Activated T-cell treated with anti-CD3 and anti-CD28 coated beads for 24 hours (primary cell): ENCODE measurements at regions not wholly inside any gene's neighbourhood (a gene's known extent, or its start where the extent isn't known, plus 50 kb on each side); places are given as distances from the start of the nearest gene placed in this dataset.
"Not testable (repeated sequence)": the region's sequence is repeated elsewhere in the genome, so short reads cannot be mapped to it uniquely, and the experiment has no call there.

Source experiments
- DNase-seq: peaks from one replicate; pipeline ENCODE4 v3.0.0-alpha.2; 2020; ENCODE audit warnings: low read depth

DNA sequence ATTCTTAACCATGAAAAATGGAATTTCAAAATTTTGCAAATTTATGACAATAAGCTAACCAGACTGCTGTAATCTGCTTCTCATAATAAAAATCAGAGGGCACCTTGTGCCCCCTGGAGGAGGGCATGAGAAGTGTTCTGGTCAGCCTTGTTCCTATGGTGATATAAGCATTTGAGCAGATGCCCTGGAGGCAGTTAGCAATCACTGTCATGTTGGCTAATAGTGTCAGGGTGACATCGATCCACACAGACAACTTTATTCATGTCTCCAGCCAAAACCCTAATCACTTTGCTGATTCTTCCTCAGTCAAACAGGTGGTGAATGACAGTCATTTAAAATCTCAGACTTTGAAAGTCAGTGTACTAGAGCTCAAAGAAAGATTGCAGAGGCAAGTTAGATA lies 943.0 kb downstream of the GALC start:
- DNase-seq, result no peak

DNA sequence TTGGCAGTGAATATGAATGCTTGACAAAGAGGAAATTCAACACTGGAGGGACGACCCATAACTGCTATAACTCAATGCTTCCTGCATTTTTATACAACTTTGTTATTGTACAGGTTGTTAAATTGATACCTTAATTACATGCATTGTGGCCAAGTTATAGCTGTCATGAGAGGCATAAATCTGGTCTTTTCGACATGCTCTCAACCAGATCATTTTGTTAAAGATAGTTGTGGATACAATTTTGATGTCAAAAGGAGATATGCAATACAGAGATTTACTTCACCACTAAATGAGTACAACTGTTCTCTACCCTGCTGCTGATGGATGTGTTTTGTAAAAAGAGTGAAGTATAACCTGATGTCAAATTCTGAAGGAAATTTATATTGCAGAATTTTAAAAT lies 946.0 kb downstream of the GALC start:
- no peak for DNase-seq

DNA sequence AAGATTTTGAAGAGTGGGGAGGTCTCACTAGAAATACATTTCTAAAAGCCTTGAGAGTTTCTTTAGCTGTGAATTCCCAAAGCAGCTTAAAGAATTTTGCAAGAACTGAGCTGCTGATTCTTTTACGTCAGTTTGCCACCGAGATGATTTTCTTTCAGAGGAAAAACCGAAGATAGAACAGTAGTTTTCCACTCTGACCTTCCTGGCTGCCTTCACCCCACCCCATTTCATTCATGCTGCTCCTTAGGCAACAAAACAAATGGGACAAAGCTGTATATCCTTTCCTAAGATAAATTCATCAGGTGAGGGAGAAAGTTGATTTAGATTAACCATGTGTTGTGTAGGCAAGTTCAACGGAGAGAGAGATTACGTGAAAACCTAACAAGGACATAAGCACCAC lies 947.0 kb downstream of the GALC start:
- no peak for DNase-seq

DNA sequence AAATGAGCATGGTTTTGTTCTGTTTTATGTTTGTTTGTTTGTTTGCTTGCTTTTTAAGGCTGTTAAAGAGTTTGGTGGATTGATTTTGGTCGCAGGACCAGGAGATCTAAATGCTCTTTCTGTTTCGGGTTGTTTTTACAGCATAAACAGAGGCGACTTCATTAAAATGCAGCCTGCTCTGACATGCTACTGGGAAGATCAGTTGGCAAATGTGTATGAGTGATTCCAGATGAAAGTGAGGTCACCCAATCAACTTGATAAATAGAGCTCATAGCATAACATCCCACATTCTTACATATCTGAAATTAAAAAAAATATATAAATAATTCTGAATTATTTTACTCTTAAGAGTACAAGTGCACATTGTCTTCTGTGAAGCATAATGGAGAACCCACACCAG lies 947.7 kb downstream of the GALC start:
- DNase-seq, result no peak

DNA sequence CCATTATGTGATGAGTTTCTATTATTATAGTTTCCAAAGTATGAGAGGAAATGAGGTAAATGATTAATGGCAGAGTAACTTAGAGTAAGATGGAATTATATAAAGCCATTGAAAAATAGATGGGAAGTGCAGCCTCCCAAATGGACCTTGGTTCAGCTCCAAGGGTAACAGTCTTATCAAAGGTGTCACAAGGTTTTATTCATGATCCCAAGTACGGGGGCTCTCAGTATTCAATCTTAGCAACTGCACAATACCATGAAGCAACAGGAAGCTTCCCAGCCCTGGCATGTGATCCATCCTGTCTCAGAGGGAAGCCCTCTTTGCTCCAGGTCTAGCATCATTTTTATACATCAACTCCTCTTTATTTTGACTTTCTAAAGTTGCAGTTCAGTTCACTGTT lies 948.2 kb downstream of the GALC start:
- DNase-seq, result no peak

DNA sequence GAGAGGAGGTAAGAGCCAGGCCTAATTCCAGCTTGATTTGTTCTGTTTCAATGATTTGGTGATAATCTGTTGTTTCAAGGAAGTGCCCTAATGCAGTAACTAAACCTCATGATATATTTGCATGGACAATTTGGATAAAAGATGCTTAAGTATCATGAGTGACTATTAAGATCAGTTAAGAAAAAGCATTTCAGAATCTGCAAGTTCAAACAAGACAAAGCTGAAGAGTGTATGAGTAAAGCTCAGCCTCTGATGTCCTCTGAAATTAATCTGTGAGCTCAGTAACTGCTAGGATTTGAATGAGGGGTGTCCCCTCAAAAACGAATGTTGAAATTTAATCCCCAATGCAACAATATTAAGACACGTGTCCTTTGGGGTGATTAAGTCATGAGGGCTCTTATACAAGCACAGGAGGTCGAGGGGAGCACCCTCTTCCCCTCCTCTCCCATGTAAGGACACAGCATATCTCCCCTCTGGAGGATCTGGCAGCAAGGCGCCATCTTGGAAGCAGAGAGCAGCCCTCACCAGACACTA lies 949.2 kb downstream of the GALC start:
- no peak for DNase-seq

DNA sequence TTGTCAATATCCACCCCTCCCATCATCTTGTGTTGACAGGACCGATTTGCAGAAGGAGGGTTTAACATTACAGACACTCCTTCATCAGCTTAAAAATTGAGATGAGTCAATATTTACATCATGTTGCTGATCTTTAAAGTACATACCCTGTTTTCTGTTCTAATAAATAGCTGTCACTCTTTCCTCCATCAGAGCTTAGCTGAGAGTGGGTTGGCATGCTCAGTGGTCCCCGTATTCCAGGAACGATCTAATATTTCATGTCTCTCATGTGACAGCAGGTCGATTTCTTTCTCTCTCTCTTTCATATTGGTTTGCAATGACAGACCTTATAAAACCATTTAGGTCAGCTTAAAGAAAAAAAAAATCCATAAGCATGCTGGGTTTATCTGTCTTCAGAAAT lies 950.6 kb downstream of the GALC start:
- no peak for DNase-seq

DNA sequence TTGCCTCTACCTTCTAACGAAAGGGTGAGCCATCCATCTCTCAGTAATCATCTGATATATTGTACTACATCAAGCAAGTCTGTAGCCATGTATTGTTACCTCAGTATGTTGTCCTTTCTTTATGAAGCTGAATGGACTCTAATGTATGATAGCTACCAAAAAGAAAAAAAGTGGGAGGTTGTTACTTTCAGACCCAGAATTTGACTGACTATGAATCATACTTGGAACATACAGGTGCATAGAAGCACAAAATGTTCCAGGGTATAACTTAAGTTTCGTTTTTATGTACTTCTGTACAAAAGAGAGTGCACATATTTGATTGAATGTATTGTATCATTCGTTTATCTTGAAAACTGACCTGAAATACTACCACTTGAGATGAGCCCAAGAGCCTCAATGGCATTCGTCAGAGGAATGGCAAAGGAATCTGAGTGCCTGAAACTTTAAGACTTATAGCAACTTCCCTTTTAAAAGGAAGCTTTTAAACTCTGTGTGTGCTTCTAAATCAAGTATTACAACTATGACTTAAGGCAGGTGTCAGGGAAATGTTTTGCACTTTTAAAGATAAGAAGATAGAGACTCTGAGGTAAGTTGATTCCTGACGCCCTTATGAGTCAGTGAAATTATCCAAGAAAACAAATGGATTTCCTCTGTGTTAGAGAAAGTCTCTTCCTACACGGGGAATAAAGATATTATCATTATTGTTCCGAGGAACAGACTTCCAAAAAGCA lies 951.5 kb downstream of the GALC start:
- DNase-seq, result no peak

DNA sequence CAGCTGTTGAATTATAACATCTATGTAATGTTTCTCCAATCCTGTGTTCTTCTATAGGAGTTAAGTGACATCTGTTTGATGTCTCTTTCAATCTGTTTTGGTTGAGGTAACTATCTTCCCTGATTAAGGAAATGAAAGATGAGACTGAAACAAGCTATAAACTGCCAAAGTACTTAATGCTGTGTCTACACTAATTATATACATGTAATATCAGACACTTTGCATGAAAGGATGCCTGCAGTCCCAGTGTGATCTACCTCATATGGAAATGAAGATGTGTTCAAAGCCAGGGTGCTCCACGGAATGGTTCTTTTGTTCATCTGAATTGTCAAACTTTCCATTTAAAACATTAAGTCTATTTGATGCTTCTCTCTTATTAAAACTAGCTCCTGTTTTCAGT lies 958.3 kb downstream of the GALC start:
- no peak for DNase-seq

DNA sequence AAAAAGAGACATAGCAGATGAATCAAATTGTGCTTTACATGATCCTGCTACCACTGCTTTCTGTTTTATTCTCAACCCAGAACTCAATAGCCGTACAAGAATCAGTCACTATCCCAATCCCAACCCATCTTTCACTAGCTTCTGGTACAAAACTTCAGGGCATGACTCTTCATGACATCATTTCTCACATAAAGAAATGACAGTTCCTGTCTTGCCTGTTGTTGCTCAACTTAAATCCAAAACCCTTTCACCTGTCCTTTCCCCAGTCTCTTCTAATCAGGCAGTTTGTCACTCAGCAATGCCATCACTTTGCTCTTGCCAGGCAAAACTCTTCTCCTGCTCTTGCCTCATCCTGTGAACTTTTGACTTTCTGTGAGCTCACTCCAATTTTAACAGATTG lies 962.8 kb downstream of the GALC start:
- no peak for DNase-seq

DNA sequence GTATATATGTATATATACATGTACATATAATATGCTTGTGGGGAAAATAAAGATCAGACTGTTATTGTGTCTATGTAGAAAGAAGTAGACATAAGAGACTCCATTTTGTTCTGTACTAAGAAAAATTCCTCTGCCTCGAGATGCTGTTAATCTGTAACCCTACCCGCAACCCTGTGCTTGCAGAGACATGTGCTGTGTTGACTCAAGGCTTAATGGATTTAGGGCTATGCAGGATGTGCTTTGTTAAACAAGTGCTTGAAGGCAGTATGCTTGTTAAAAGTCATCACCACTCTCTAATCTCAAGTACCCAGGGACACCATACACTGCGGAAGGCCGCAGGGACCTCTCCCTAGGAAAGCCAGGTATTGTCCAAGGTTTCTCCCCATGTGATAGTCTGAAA lies 972.9 kb downstream of the GALC start:
- not testable (repeated sequence) for DNase-seq

DNA sequence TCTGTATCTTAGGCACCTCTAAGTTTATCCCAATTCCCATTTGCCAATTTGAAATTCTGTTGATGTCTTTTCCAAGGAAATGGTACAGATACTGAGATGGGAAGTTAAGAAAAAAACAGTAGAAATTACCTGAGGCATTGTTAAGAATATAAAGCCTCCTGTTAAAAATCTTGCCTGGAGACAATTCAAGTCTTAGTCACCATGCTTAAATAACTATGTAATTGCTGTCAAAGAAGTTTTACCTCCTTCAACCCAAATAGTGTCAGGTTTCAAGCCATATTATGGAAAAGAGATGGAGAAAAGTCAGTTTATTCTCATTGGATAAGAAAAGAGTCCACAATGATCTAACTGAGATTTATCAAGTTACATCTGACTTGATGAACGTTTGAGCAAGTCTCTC lies 974.7 kb downstream of the GALC start:
- DNase-seq, result no peak

DNA sequence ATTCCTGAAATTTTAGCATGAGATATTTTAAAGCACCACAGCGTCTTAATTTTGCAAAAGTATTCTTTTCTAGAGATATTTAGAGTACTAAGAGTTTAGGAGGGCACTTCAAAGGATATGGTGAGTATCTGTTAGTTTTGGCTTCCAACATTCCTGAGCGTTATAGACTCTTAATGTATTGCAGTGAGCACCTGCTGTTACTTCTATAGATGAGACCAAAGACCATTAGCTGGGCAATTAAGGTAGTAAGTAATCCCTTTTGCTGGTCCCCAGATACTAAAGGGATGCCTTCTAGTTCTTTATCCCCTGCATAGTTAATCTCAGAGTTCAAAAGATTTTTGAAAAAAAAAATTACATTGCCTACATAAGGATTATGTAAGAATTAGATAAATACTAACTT lies 975.6 kb downstream of the GALC start:
- DNase-seq, result no peak

DNA sequence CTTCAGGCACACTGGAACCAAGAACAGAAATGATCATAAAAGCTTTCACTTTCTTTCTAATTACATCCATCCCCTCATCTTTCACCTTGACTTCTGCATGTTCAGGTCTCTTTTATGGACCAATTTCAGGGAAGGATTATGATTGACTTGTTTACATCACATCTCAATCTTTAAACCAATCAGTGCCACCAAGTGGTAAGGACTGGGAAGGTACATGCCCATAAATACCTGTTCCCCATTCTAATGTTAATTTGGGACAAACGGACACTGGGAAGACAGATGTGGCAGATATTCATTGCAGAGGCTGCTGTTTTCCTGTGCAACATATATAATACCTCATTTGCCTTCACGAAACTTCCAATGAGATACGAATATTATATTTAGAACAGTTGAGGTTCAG lies 978.1 kb downstream of the GALC start:
- DNase-seq, result no peak

DNA sequence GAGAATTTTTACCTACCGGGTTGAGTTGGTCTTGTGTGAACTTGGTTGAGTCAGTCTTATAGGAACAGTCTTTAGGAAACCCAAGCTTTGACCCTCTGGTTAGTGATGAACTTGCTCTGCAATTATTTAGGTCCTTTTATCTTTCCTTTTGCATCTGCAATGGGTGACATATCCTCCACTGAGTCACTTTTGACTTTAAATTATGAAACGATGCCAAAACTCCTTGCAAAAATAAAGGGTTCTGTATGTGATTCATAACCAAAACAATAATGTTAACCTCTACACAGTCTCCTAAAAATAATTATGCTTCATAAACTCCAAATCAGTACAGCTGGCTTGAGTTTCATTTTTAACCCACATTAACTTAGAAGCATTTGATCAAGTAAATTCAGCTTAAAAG lies 979.4 kb downstream of the GALC start:
- no peak for DNase-seq

DNA sequence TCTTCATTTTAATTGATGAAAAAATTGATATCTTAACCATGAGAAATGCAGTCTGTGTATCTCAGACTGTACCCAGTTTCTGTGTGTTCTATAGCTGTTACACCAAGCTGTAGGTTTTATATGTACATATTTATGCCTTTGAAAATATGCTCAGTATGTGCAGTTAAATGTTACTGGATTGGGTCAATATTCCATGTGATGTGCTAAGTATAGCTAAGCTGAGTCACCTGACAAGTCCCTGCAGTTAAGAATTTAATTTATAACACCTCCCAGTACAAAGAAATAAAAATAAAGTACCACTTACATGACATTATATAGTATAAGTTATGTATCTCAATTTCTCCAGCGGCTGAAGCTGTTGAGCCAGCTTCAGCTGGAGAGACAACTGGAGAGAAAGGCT lies 984.0 kb downstream of the GALC start:
- no peak for DNase-seq

DNA sequence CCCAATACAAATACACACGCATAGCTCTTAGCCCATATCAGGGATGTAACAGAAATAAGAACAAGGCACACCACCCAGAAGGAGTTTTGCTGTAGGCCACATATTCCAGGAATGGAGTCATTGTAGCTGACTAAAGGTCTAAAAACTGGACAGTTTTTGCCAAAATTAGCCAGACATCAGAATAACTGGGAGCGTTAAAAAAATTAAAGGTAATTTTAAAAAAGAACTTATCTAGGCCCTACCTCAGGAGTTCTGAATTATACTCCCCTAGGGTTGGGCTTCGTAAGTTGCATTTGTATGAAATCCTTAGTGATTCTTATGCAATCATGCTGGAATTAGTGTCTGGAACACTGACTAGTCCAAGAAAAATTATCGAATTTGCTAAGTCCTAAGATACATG lies 987.7 kb downstream of the GALC start:
- DNase-seq, result no peak

DNA sequence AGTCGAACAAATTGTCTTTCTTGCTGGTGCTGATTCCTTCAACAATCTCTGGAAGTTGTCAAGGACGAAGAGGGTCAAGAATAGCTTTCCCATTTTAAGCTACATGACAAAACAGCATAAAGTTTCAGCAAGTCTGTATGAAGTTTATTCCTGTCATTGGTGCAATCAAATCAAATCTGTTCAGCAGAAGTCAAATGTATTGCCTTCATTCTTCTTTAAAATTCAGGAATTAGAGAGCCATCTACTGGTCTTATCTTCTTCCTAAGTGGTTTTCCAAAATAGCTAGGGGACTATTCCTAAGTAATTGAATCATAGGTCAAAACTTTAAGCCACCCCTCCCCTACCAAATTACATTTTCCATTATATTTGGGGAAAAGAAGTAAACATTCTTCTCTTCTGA lies 990.2 kb downstream of the GALC start:
- no peak for DNase-seq

DNA sequence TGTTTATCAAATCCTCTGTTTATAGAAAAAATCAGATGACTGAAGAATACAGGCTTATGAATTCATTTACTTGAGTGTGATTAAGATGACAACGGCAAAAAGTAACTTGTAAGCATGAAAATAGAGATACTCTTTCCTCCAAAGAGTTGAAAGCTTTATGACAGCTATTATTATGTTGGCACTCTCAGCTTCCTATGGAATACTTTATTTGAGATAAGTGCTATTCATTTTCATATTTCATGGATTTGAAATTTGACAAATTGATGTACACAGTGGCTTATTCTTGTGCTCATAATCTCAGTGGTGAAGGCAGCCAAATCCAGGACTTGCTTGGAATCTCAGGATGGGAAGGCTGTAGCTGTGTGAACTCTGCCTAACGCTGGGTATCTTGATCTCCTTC lies 991.6 kb downstream of the GALC start:
- DNase-seq, result no peak

DNA sequence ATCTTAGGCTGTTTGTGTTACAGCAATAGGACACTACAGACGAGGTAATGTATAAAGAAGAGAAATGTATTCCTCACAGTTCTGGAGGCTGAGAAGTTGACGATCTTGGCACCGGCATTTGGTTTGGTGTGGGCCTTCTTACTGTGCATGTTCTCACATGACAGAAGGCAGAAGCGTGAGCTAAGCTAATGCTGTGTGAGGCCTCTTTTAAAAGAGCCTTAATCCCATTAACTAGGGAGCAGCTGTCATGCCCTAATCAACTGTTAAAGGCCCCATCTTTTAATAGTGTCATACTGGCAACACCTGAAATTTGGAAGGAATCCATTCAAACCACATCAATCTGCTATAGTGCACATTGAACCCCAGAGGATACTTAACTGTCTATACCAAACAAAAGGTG lies 992.9 kb downstream of the GALC start:
- no peak for DNase-seq

DNA sequence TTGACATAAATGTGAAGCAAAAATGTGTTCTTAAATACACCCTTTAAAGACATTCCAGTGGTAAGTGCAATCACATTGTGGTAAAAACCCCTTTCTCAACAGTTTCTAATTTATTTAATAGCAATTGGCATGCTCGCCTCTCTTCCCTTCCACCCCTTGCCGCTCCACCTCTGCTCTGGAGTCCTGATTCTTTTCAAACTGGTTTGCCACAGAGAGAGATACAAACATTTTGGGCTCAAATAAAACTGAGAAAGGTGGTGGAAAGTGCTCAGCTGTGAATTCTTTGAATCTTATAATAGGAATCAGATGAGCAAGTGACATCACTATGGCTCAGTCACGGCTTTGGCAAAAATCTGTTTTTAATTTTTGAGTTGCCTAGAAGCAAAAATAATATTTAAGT lies 993.9 kb downstream of the GALC start:
- DNase-seq, result no peak

DNA sequence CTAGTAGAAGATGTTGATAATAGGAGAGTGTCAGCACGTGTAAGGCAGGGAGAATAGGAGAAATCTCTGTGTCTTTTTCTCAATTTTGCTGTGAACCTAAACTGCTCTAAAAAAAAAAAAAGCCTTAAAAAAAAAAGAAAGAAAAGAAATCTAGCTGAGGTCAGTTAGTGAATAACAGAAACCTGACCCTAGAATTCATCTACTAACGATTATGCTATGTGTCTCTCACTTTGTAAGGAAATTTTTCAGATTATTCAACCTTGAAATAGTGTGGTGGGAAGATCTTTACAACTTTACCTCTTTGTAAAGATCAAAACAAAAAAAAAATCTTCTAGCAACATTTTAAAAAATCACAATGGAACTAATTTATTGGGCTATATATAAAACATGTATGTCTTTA lies 995.7 kb downstream of the GALC start:
- DNase-seq, result no peak

DNA sequence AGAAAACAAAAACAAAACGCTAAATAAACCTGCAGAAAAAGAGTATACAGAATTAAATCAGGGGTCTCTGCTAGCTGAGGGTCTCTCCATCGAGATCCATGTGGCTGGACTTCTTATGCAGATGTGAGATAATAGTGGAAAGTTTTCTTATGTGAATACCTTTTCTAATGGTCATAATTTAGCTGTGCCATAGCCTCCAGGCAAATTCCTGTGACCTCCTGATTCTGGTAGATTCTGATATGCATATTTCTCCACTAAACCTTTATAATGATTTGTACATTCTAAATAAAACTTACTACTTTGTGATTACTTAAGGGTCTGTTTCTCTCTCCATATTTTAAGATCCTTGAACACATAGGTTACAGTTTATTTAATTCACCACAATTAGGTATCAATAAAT lies 1002.6 kb downstream of the GALC start:
- DNase-seq, result no peak

DNA sequence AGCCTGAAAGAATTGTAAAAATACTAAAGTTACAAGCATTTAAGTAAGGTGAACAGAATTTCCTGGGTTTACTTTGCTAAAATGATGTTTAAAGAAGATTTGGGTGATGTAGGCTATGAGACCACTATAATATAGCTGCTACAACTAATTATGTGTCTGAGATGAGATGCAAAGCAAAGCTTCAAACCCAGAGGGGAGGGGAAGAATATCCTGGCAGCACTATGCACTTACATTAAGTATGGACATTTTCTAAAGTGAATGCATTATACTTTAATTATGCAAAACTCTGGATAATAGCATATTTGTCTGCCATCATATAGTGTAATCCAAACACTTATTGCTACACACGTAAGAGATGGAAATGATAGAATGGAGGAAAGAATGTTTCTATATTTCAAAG lies 1003.7 kb downstream of the GALC start:
- DNase-seq, result no peak

DNA sequence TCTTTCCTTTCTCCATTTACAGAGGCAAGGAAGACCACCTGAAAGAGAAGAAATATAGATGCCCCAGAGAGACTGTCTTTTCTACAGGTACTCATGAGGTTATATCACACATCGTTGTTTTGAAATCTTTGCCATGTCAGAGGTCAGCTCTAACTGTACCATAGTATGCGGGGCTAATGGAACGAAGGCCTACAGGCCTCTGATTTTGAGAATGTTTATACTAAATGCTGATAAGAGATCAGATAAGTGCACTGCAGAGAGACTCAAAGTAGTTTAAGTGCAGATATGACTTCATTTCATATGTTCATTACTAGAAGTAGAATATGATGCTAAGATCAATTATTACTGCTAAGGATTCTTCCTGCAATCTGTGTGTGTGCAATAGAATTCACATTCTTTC lies 1005.0 kb downstream of the GALC start:
- DNase-seq, result no peak
